Progenitor cell of endocrine pancreas (in vitro differentiated cells): ENCODE measurements at regions not wholly inside any gene's neighbourhood (a gene's known extent, or its start where the extent isn't known, plus 50 kb on each side); places are given as distances from the start of the nearest gene placed in this dataset.

ENCODE experiments used
- DNase-seq: peaks from one replicate; pipeline ENCODE4 v3.0.0; 2021; ENCODE audit warnings: low spot score; ENCODE audit not compliant: unreplicated experiment
- H3K27ac Mint-ChIP-seq: 2 replicates; pipeline ENCODE4 v1.8.0; 2021; ENCODE audit warnings: mild to moderate bottlenecking, moderate library complexity, mixed read lengths
- H3K27me3 Mint-ChIP-seq: 2 replicates; pipeline ENCODE4 v1.8.0; 2021; ENCODE audit warnings: mixed read lengths
- H3K36me3 Mint-ChIP-seq: 2 replicates; pipeline ENCODE4 v1.8.0; 2022; ENCODE audit warnings: mixed read lengths; ENCODE audit not compliant: insufficient read depth
- H3K4me1 Mint-ChIP-seq: 2 replicates; pipeline ENCODE4 v1.8.0; 2021; ENCODE audit warnings: low read depth, mixed read lengths
- H3K4me3 Mint-ChIP-seq: 2 replicates; pipeline ENCODE4 v1.8.0; 2021; ENCODE audit warnings: low read depth, mild to moderate bottlenecking, moderate library complexity, mixed read lengths
- H3K9me3 Mint-ChIP-seq: 2 replicates; pipeline ENCODE4 v1.8.0; 2021; ENCODE audit warnings: low read depth, mixed read lengths
- TF ChIP-seq, protein P1 (sequence below): fragments of 200-600 bp; sonication (generic); IDR thresholded peaks from one replicate; pipeline ENCODE4 v1.5.0; 2021; ENCODE audit warnings: antibody characterized with exemption, mild to moderate bottlenecking; ENCODE audit not compliant: unreplicated experiment

- no peak for DNase-seq
- Mint-ChIP-seq H3K27ac (no peak overlapping the region), H3K27me3 (no peaks in the 10 kb centered on the region), H3K4me3 (no peak overlapping the region), H3K4me1 (no peaks in the 10 kb centered on the region), H3K9me3 (peaks cover 24% of the 10 kb centered on the region), H3K36me3 (no peaks in the 10 kb centered on the region)
- TF ChIP-seq, protein P1, sequence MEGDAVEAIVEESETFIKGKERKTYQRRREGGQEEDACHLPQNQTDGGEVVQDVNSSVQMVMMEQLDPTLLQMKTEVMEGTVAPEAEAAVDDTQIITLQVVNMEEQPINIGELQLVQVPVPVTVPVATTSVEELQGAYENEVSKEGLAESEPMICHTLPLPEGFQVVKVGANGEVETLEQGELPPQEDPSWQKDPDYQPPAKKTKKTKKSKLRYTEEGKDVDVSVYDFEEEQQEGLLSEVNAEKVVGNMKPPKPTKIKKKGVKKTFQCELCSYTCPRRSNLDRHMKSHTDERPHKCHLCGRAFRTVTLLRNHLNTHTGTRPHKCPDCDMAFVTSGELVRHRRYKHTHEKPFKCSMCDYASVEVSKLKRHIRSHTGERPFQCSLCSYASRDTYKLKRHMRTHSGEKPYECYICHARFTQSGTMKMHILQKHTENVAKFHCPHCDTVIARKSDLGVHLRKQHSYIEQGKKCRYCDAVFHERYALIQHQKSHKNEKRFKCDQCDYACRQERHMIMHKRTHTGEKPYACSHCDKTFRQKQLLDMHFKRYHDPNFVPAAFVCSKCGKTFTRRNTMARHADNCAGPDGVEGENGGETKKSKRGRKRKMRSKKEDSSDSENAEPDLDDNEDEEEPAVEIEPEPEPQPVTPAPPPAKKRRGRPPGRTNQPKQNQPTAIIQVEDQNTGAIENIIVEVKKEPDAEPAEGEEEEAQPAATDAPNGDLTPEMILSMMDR: no peak
Observed at GRCh38 chrX:45712067-45712466, 511.4 kb upstream of the DIPK2B start.

- Mint-ChIP-seq H3K4me1 (no peaks in the 10 kb centered on the region), H3K9me3 (peaks cover 23% of the 10 kb centered on the region), H3K27ac (no peak overlapping the region), H3K4me3 (no peak overlapping the region), H3K36me3 (no peaks in the 10 kb centered on the region), H3K27me3 (no peaks in the 10 kb centered on the region)
- TF ChIP-seq, protein P1: no peak
- DNase-seq: no peak
Observed at GRCh38 chrX:45711231-45711630, 510.6 kb upstream of the DIPK2B start.

DNA sequence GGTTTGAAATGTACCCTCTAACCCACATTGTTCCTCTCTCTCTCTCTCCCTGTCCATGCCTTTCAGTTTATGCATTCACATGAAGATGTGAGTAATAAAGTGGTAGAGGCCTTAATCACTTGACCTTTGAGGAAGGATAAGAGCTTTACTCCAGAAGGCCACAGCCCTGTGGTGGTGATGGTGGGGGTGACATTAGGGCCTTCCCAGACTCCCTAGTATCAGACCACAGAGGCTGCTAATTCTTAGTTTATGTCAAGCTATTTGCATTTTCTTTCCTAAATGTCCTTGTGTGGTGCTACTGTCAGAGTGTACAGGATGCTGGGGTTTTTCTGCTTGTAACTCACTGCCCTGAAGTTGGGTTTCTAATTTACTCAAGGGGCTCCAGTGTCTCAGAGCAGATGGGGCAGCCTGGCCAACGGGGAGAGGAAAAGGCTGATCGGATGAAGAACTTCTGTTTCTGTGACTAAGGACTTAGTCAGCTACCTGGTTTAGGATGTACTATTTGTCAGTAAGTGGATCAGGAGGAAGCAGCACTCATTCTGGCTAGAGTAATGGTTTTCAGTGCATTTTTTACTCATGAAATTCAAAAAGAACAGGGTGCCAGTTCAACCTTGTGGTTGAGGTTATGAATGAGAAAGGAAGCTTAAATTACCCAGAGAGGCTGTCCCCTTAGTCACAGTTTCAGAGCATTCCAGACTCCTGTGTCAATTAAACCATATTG is 509.6 kb upstream of the DIPK2B start:
- Mint-ChIP-seq H3K27me3 (no peaks in the 10 kb centered on the region), H3K27ac (no peak overlapping the region), H3K4me3 (no peak overlapping the region), H3K4me1 (no peaks in the 10 kb centered on the region), H3K36me3 (no peaks in the 10 kb centered on the region), H3K9me3 (peaks cover 25% of the 10 kb centered on the region)
- no peak for DNase-seq
- TF ChIP-seq, protein P1: no peak

- Mint-ChIP-seq H3K9me3 (peaks cover 25% of the 10 kb centered on the region), H3K27me3 (no peaks in the 10 kb centered on the region)
- TF ChIP-seq, protein P1: no peak
Observed at GRCh38 chrX:45709381-45709780, 508.7 kb upstream of the DIPK2B start.

GRCh38 chrX:45699158-45699557 is 498.5 kb upstream of the DIPK2B start:
- H3K36me3 Mint-ChIP-seq: no peaks in the 10 kb centered on the region
- no peak overlapping the region for H3K4me3 Mint-ChIP-seq
- TF ChIP-seq, protein P1: no peak
- H3K27me3 Mint-ChIP-seq: no peaks in the 10 kb centered on the region
- no peak for DNase-seq
- no peaks in the 10 kb centered on the region for H3K4me1 Mint-ChIP-seq
- H3K9me3 Mint-ChIP-seq: peaks cover 29% of the 10 kb centered on the region
- no peak overlapping the region for H3K27ac Mint-ChIP-seq

More at GRCh38 chrX:45709381-45709780, 508.7 kb upstream of the DIPK2B start:
- H3K36me3 Mint-ChIP-seq: no peaks in the 10 kb centered on the region
- H3K4me1 Mint-ChIP-seq: no peaks in the 10 kb centered on the region
- H3K4me3 Mint-ChIP-seq: no peak overlapping the region
- no peak for DNase-seq
- H3K27ac Mint-ChIP-seq: no peak overlapping the region
